ENCODE measurements at regions not wholly inside any gene's neighbourhood (a gene's known extent, or its start where the extent isn't known, plus 50 kb on each side); places are given as distances from the start of the nearest gene placed in this dataset.

DNA sequence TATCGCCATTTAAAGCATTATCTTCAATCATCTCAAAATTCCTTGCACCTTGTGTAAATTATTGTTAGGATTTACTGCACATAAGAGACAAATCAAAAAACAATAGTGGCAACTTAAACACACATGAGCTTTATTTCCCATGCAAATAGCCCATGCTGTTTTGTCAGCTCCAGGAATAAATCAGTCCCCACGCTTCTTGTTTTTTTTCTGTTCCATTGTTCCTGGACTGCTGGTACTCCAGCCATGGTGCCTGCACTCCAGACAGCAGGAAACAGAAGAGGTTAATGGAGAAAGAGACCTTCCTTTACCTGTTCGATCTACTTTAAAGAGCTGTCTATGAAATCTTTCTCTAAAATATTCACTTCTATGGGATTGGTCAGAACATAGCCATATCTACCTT lies 1515.7 kb upstream of the TENM3 start:
- no peaks in the 10 kb centered on the region for H3K27me3 Mint-ChIP-seq (ENCODE audit: low read depth in 3 of 3)
- H3K27ac Mint-ChIP-seq: no peak overlapping the region
- peaks cover 0 to 26% (median 10%) of the 10 kb centered on the region in 6 donors for H3K9me3 Mint-ChIP-seq
- H3K4me1 Mint-ChIP-seq: no peaks in the 10 kb centered on the region
- H3K4me3 Mint-ChIP-seq: no peak overlapping the region
- H3K36me3 Mint-ChIP-seq: no peaks in the 10 kb centered on the region
- DNase-seq: no peak

DNA sequence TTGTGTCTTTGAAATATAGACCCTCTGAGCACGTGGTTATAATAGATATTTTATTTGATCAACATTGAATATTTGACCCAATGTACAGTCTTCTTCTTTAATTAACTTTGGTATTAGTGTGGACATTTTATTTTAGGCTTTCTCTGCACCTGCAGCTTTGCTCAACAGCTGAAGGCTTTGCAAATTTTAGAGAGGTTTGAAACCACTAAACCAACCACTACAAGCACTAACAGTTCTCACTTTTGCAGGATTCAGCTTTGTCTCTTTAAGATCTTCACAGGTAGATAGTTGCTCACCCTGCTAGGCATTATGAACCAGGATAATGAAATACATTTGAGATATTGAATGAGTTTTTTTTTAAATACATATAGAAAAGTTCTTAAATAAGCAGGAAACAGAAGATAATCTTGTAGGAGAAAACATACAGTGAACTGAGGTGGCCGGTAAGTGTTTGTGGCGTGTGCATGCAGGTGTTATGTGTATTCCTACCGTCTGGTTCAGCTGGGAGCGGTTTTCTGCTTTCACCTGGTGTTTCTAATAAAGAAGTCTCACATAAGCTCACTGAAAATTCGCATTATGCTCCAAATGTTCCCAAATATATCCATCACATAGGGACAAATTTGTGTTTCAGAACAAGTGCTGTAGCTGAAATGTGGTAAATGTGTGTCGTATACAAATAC lies 1508.3 kb upstream of the TENM3 start:
- H3K4me1 Mint-ChIP-seq: no peaks in the 10 kb centered on the region
- peaks cover 5 to 33% (median 12%) of the 10 kb centered on the region in 6 donors for H3K9me3 Mint-ChIP-seq
- peaks cover 0 to 1% (median 0%) of the 10 kb centered on the region in 3 donors for H3K27me3 Mint-ChIP-seq (ENCODE audit: low read depth in 3 of 3)
- no peak overlapping the region for H3K27ac Mint-ChIP-seq
- DNase-seq: no peak
- H3K36me3 Mint-ChIP-seq: no peaks in the 10 kb centered on the region
- H3K4me3 Mint-ChIP-seq: no peak overlapping the region

DNA sequence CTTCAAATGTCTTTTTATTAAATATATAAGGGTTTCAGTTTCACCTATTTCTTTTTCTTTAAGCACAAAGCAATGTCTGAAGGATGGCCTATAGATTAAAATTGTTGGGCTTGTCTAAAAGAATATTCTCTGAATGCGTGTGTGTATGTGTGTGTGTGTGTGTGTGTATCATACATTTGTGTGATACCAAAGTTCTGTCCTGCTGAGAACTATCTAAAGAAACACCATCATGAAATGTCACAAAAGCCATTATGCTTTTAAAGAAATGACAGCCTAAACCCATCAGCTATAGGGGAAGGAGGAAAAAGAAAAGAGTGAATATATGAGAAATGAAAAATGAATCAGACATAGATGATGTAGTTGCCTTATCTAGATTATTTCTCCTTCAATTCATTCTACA lies 1501.5 kb upstream of the TENM3 start:
- no peak for DNase-seq
- H3K4me1 Mint-ChIP-seq: no peaks in the 10 kb centered on the region
- H3K4me3 Mint-ChIP-seq: no peak overlapping the region
- peaks cover 0 to 30% (median 5%) of the 10 kb centered on the region in 6 donors for H3K9me3 Mint-ChIP-seq
- H3K36me3 Mint-ChIP-seq: no peaks in the 10 kb centered on the region
- H3K27me3 Mint-ChIP-seq (ENCODE audit: low read depth in 3 of 3): peaks cover 0 to 1% (median 0%) of the 10 kb centered on the region in 3 donors
- H3K27ac Mint-ChIP-seq: no peak overlapping the region

DNA sequence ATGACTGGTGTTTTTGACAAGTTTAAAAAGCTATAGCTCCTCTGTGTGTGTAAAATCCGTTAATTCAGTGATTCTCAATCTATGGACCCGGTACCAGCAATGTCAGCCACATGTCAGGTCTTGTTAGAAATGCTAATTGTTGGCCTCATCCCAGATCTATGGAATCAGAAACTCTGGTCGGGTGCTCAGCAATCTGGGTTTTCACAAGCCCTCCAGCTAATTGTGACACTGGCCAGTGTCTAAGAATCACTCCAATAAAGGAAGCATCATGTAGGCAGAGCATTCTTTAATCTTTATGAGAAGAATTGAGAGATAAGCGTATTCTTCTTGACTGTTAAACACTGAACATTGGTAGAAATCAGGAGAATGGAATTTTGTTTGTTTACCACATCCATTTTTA lies 1498.2 kb upstream of the TENM3 start:
- H3K27me3 Mint-ChIP-seq (ENCODE audit: low read depth in 3 of 3): peaks cover 0 to 3% (median 0%) of the 10 kb centered on the region in 3 donors
- DNase-seq: no peak
- peaks cover 0 to 32% (median 4%) of the 10 kb centered on the region in 6 donors for H3K9me3 Mint-ChIP-seq
- H3K27ac Mint-ChIP-seq: no peak overlapping the region
- H3K4me3 Mint-ChIP-seq: no peak overlapping the region
- H3K4me1 Mint-ChIP-seq: no peaks in the 10 kb centered on the region
- H3K36me3 Mint-ChIP-seq: no peaks in the 10 kb centered on the region

DNA sequence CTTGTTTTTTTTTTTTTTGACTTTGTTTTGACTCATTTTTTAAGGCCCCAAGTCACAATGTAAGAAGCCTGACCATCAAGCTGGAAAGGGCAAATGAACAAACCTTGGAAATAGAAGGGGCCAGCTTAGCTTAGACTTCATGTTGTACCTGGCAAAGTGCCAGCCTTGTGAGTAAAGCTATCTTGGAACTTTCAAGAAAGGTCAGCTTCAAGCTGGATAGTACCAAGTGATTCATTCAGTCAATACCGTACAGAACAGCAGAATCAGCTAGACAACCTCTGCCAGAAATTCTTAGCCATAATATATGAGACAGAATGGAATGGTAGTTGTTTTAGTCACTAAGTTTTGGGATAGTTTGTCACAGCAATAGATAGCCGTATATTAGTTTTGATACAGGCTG lies 1492.2 kb upstream of the TENM3 start:
- Mint-ChIP-seq H3K27ac (no peak overlapping the region), H3K4me1 (no peaks in the 10 kb centered on the region), H3K27me3 (ENCODE audit: low read depth in 3 of 3) (peaks cover 0 to 3% (median 0%) of the 10 kb centered on the region in 3 donors), H3K4me3 (no peak overlapping the region), H3K9me3 (peaks cover 5 to 46% (median 15%) of the 10 kb centered on the region in 6 donors), H3K36me3 (peaks cover 0 to 4% (median 0%) of the 10 kb centered on the region in 3 donors)
- DNase-seq: no peak

DNA sequence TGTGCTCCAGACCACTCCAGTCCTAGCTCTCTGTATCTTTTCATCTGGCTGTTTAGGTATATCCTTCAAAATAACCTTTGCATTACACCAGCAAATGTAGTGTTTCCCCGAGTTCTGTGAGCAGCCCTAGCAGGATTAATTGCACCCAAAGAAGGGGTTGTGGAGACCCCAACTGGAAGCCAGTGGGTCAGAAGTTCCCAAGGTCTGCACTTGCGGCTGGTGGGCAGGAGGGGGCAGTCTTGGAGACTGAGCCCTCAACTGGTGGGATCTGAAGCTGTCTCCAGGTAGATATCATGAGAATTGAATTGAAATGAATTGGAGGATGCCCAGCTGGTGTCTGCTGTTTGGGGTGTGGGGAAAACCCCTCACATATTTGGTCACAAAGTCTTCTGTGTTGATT lies 1485.3 kb upstream of the TENM3 start:
- Mint-ChIP-seq H3K4me3 (no peak overlapping the region), H3K27ac (no peak overlapping the region), H3K36me3 (peaks cover 0 to 4% (median 0%) of the 10 kb centered on the region in 3 donors), H3K9me3 (peaks cover 6 to 28% (median 12%) of the 10 kb centered on the region in 6 donors), H3K27me3 (ENCODE audit: low read depth in 3 of 3) (peaks cover 0 to 4% (median 0%) of the 10 kb centered on the region in 3 donors), H3K4me1 (no peaks in the 10 kb centered on the region)
- DNase-seq: no peak

DNA sequence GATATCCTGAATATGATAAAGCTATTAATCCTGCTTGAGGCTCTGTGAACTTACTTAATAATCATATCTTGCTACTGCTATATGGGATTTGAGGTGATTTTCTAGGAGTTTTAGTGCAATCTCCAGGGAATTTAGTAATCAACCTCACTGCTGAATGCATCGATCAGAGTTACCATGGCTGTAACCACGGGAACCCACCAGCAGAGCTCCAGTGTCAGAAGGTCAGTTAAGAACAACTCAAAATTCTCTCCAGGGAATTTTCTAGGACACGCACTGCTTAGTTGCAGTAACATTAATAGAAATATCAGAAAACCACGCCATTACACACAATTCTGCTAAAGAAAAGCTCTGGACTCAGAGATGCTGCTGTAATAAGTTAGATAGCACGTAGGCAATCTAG lies 1477.2 kb upstream of the TENM3 start:
- Mint-ChIP-seq H3K27me3 (ENCODE audit: low read depth in 3 of 3) (no peaks in the 10 kb centered on the region), H3K4me1 (no peaks in the 10 kb centered on the region), H3K36me3 (no peaks in the 10 kb centered on the region), H3K27ac (no peak overlapping the region), H3K4me3 (no peak overlapping the region), H3K9me3 (peaks cover 4 to 22% (median 7%) of the 10 kb centered on the region in 6 donors)
- DNase-seq: no peak

DNA sequence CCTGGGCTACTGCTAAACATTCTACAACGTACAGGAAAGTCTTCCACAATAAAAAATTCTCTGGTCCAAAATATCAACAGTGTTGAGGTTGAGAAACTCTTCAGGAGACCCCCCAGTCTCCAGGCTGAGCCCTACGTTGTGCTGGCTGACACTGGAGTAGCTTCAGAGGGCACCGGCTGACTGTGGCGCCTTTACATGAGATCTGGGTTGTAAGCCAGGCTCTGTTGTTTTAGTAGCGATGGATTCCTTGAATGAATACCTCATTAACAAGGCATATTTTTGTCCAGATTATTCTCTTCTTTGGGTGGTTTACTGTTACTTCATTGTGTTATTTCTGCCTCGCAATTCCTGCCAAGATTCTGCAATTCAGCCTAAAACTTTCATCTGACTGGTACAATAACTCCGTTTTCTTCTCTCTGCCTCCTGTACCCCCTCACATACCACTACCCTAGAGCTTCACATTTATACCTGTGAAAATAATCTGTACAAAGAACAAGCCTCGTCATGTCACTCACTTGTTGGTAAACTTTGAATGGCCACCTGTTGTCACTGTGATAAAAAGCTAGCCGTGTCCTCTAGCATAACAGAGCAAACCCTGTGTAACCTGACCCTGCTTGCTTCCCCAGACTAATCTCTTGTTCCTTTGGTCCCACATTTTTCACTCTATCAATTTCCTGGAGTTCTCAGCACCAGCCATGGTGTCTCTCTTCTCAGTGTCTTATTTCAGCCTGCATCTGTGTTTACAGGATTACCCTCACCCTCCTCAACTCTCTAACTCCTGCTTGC lies 1476.1 kb upstream of the TENM3 start:
- Mint-ChIP-seq H3K36me3 (no peaks in the 10 kb centered on the region), H3K4me3 (no peak overlapping the region), H3K9me3 (peaks cover 2 to 24% (median 5%) of the 10 kb centered on the region in 6 donors), H3K27ac (no peak overlapping the region), H3K4me1 (no peaks in the 10 kb centered on the region), H3K27me3 (ENCODE audit: low read depth in 3 of 3) (no peaks in the 10 kb centered on the region)
- DNase-seq: no peak

DNA sequence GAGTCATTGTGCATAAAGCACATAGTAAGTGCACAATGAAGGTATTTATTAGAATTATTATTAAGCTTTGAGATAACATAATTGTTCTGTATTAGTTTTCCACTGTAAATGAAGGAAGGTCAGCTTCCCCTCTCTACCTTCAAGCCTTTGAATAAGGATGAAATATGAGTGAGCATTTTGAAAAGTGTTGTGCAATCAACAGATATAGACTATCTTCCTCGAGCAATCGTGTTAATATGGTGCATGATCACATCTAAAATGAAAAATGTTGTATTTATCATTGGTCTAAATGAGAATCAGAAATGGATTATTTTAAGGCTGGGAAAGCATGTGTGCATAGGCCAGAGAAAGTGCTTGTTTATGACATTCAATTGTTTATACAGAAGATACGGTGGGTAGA lies 1474.6 kb upstream of the TENM3 start:
- H3K36me3 Mint-ChIP-seq: no peaks in the 10 kb centered on the region
- peaks cover 0 to 2% (median 0%) of the 10 kb centered on the region in 3 donors for H3K27me3 Mint-ChIP-seq (ENCODE audit: low read depth in 3 of 3)
- DNase-seq: no peak
- no peak overlapping the region for H3K27ac Mint-ChIP-seq
- no peaks in the 10 kb centered on the region for H3K4me1 Mint-ChIP-seq
- H3K4me3 Mint-ChIP-seq: no peak overlapping the region
- peaks cover 6 to 31% (median 10%) of the 10 kb centered on the region in 6 donors for H3K9me3 Mint-ChIP-seq

DNA sequence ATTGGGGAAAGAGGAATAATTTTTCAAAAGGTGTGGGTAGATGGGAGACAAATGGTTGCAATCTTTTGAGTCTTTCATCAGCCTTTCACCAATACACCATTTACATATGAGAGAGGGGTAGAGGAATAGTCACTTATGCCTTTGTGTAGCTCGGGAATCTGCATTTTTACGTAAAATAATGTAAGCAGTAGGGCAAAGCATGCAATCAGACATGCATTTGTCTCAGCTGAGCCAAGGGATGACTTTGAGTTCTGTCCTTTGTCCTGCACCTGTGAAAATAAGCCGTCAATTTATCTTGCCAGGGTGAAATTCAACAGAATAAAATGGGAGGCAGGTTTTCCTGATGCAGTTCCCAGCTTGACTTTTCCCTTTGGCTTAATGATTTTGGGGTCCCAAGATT lies 1473.4 kb upstream of the TENM3 start:
- Mint-ChIP-seq H3K4me3 (no peak overlapping the region), H3K36me3 (no peaks in the 10 kb centered on the region), H3K4me1 (no peaks in the 10 kb centered on the region), H3K27me3 (ENCODE audit: low read depth in 3 of 3) (peaks cover 0 to 2% (median 0%) of the 10 kb centered on the region in 3 donors), H3K9me3 (peaks cover 6 to 31% (median 13%) of the 10 kb centered on the region in 6 donors), H3K27ac (no peak overlapping the region)
- DNase-seq: no peak

DNA sequence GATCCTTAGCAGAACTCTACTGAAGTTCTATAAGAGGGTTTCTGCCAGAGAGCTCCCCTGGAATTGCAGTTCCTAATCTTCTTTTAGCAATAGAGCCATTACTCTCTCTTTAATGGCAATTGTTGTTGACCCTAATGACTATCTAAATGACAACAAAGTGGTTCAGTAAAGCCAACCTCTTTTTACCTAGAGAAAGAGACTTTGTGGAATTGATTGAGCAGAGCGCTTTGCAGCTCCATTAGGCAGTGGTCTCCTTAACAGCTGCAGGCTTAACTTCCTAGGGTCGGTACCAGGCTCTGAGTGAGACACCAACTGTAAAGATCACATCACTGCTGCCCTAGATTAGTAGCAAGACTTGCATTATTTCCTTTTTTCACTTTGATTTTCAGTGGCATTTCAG lies 1472.9 kb upstream of the TENM3 start:
- peaks cover 0 to 2% (median 0%) of the 10 kb centered on the region in 3 donors for H3K27me3 Mint-ChIP-seq (ENCODE audit: low read depth in 3 of 3)
- H3K27ac Mint-ChIP-seq: no peak overlapping the region
- H3K4me1 Mint-ChIP-seq: no peaks in the 10 kb centered on the region
- H3K4me3 Mint-ChIP-seq: no peak overlapping the region
- no peak for DNase-seq
- H3K9me3 Mint-ChIP-seq: peaks cover 6 to 31% (median 13%) of the 10 kb centered on the region in 6 donors
- H3K36me3 Mint-ChIP-seq: no peaks in the 10 kb centered on the region

DNA sequence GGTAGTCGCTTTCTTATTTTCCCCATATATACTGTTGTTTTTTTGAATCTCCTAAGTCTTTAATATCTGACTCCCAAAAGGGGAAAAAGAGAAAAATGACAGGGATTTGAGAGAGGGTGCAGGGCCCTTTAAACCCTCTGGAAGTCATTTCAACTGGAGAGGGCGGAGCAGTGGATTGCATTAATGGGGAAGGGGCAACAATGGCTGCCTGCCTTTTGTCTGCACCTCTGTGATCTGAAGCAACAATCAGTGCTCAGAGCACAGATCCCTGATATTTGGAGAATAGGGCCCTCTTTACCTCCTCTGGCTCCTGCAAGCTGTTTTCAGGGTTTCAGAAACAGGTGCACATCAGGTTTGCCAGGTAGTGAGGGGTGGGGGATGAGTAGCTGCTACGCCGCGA lies 1458.3 kb upstream of the TENM3 start:
- Mint-ChIP-seq H3K9me3 (peaks cover 9 to 62% (median 13%) of the 10 kb centered on the region in 6 donors), H3K4me3 (no peak overlapping the region), H3K27me3 (ENCODE audit: low read depth in 3 of 3) (peaks cover 0 to 4% (median 0%) of the 10 kb centered on the region in 3 donors), H3K27ac (no peak overlapping the region), H3K36me3 (no peaks in the 10 kb centered on the region), H3K4me1 (no peaks in the 10 kb centered on the region)
- no peak for DNase-seq

DNA sequence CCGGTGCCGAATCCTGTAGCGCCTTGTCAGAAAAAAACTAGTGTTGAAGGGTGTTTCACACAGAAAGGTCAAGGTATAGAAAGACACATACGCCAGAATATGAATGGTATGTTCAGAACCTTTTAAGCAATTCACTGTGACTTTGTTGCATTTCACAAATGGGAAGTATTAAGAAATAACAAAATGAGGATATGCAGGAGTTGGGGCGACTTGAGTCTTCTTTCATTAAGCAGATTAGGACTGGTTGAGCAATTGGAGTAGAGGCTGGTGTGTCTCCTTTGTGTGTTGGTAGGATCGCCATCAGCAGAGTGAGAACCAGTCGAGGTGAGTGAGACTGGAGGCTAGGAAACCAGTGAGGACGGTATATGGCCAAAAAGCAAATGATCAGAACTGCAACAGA lies 1454.5 kb upstream of the TENM3 start:
- Mint-ChIP-seq H3K27ac (no peak overlapping the region), H3K4me1 (no peaks in the 10 kb centered on the region), H3K4me3 (no peak overlapping the region), H3K9me3 (peaks cover 6 to 49% (median 12%) of the 10 kb centered on the region in 6 donors), H3K36me3 (no peaks in the 10 kb centered on the region), H3K27me3 (ENCODE audit: low read depth in 3 of 3) (peaks cover 0 to 4% (median 0%) of the 10 kb centered on the region in 3 donors)
- DNase-seq: no peak

DNA sequence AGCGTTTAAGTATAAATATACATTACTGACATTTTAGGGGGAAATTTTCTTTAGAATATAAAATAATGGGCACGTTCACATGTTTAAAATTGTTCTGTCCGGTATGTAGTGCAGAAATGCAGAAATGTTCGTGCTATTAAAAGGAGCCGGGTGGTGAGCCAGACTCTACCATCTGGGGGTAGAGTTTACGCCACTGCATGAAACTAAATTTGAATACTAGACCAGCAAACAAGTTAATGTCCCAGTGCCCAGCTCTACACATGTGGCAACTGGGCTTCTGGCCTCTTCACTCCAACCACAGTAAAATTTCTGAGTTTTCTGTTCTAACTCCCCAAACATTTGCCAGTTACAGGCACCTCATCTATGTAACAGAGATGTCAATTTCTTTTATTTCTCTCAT lies 1453.3 kb upstream of the TENM3 start:
- Mint-ChIP-seq H3K4me3 (no peak overlapping the region), H3K27me3 (ENCODE audit: low read depth in 3 of 3) (peaks cover 0 to 4% (median 0%) of the 10 kb centered on the region in 3 donors), H3K4me1 (no peaks in the 10 kb centered on the region), H3K36me3 (no peaks in the 10 kb centered on the region), H3K27ac (no peak overlapping the region), H3K9me3 (peaks cover 3 to 42% (median 10%) of the 10 kb centered on the region in 6 donors)
- no peak for DNase-seq

Data from immature natural killer cell (primary cell).